ENCODE measurements at regions not wholly inside any gene's neighbourhood (a gene's known extent, or its start where the extent isn't known, plus 50 kb on each side); places are given as distances from the start of the nearest gene placed in this dataset.

DNA sequence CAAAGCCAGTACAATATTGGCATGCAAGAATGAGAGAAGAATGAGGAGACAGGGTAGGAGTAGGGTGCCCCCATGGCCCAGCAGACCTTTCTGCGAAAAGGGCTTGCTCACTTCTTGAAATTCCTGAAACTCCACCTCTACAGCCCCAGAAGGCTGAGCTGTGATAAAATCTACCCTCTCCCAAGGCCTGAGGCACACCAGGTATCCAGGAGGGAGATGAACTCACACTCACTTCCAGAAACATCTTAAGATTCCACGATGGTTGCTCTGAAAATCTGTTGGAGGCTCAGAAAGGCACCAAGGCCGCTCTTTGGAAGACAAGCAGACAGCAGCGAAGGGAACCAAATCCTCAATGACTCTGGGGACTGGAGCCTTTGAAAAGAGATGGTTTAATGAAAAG, 297.5 kb downstream of the UACA start:
- Mint-ChIP-seq H3K27ac (no peak overlapping the region), H3K9me3 (no peaks in the 10 kb centered on the region), H3K36me3 (no peaks in the 10 kb centered on the region), H3K27me3 (ENCODE audit: insufficient read depth, low read depth) (peaks cover 27% of the 10 kb centered on the region), H3K4me3 (no peak overlapping the region), H3K4me1 (peaks cover 22% of the 10 kb centered on the region)
- DNase-seq (ENCODE audit: low spot score), result no peak
- no peak overlapping the region for H3K4me3 ChIP-seq
- H4K20me1 ChIP-seq (ENCODE audit: low read depth), result no peaks in the 10 kb centered on the region
- H3K4me2 ChIP-seq, result no peak overlapping the region
- H3K27me3 ChIP-seq, result no peaks in the 10 kb centered on the region
- no peak overlapping the region for H3K27ac ChIP-seq
- no peaks in the 10 kb centered on the region for H3K9me3 ChIP-seq (ENCODE audit: low read depth)
- H3K36me3 ChIP-seq, result no peaks in the 10 kb centered on the region
- H3K4me1 ChIP-seq, result peaks cover 11% of the 10 kb centered on the region
- H3F3A ChIP-seq (ENCODE audit: low read depth), result no peaks in the 10 kb centered on the region
- H2AFZ ChIP-seq (replicated peaks), result no peak overlapping the region
- H3K9ac ChIP-seq, result no peak overlapping the region
- no peaks in the 10 kb centered on the region for H3K79me2 ChIP-seq (ENCODE audit: low read depth)
- TF ChIP-seq EZH2phosphoT487 (IDR thresholded peaks at IDR 0.05), result no peak
- no peak for TF ChIP-seq EZH2 (IDR thresholded peaks at IDR 0.05)
- no peak for TF ChIP-seq CTCF (IDR thresholded peaks at IDR 0.05)

DNA sequence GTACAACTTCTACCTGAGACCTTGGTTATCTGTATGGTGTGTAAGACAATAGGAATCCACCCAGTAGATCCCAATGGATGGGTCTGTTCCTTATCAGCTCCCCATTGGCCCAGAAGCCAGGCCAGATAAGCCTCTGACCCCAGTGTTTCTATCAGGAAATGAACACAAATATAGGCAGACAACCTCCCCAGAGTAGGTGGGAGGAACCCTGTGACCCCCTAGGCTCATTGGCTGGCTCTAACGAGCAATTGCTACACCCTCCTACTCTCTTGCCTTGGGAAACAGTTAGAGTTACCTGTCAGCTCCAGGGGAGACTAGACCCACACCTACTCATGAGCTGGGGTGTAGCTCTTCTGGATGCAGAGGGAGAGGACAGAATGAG, 299.9 kb downstream of the UACA start:
- Mint-ChIP-seq H3K4me3 (no peak overlapping the region), H3K27me3 (ENCODE audit: insufficient read depth, low read depth) (peaks cover 21% of the 10 kb centered on the region), H3K27ac (no peak overlapping the region)

DNA sequence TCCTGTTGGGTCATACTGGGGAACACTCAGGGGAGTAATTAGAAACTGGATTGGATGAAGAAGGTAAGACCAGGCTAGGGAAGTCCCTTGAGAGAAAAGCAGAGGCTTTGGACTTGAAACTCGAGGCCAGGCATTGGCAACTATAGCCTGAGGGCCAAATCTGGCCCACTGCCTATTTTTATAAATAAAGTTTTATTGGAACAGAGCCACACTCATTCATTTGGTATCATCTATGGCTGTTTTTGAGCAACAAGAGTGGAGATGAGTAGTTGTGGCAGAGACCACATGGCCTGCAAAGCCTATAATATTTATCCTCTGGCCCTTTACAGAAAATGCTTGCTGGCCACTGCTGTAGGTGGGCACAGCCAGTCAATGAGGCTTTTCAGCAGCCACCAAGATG, 301.4 kb downstream of the UACA start:
- no peaks in the 10 kb centered on the region for H3K9me3 ChIP-seq (ENCODE audit: low read depth)
- peaks cover 3% of the 10 kb centered on the region for H3K4me1 ChIP-seq
- H3K4me3 ChIP-seq, result no peak overlapping the region
- no peak overlapping the region for H3K27ac Mint-ChIP-seq
- no peak overlapping the region for H3K27ac ChIP-seq
- no peak overlapping the region for H3K4me3 Mint-ChIP-seq
- H2AFZ ChIP-seq (replicated peaks), result no peak overlapping the region
- no peaks in the 10 kb centered on the region for H4K20me1 ChIP-seq (ENCODE audit: low read depth)
- peaks cover 12% of the 10 kb centered on the region for H3K4me1 Mint-ChIP-seq
- peaks cover 20% of the 10 kb centered on the region for H3K27me3 Mint-ChIP-seq (ENCODE audit: insufficient read depth, low read depth)
- peaks cover 5% of the 10 kb centered on the region for H3F3A ChIP-seq (ENCODE audit: low read depth)
- no peaks in the 10 kb centered on the region for H3K79me2 ChIP-seq (ENCODE audit: low read depth)
- no peaks in the 10 kb centered on the region for H3K36me3 Mint-ChIP-seq
- no peak overlapping the region for H3K9ac ChIP-seq
- no peak for TF ChIP-seq CTCF (IDR thresholded peaks at IDR 0.05)
- TF ChIP-seq EZH2phosphoT487 (IDR thresholded peaks at IDR 0.05), result no peak
- TF ChIP-seq EZH2 (IDR thresholded peaks at IDR 0.05), result no peak
- no peak overlapping the region for H3K4me2 ChIP-seq
- no peaks in the 10 kb centered on the region for H3K36me3 ChIP-seq
- no peaks in the 10 kb centered on the region for H3K27me3 ChIP-seq
- DNase-seq (ENCODE audit: low spot score), result no peak
- H3K9me3 Mint-ChIP-seq, result no peaks in the 10 kb centered on the region

More for the DNA sequence above, 299.9 kb downstream of the UACA start:
- no peak overlapping the region for H3K9ac ChIP-seq
- no peaks in the 10 kb centered on the region for H3K9me3 Mint-ChIP-seq
- no peaks in the 10 kb centered on the region for H3K27me3 ChIP-seq
- H3K36me3 ChIP-seq, result no peaks in the 10 kb centered on the region
- no peak for TF ChIP-seq EZH2phosphoT487 (IDR thresholded peaks at IDR 0.05)
- TF ChIP-seq CTCF (IDR thresholded peaks at IDR 0.05), result no peak
- no peak for TF ChIP-seq EZH2 (IDR thresholded peaks at IDR 0.05)
- peaks cover 18% of the 10 kb centered on the region for H3K4me1 Mint-ChIP-seq
- no peaks in the 10 kb centered on the region for H3K36me3 Mint-ChIP-seq
- DNase-seq (ENCODE audit: low spot score), result no peak
- no peak overlapping the region for H3K4me3 ChIP-seq
- H4K20me1 ChIP-seq (ENCODE audit: low read depth), result no peaks in the 10 kb centered on the region
- H3K79me2 ChIP-seq (ENCODE audit: low read depth), result no peaks in the 10 kb centered on the region
- H3K9me3 ChIP-seq (ENCODE audit: low read depth), result no peaks in the 10 kb centered on the region
- peaks cover 3% of the 10 kb centered on the region for H3K4me1 ChIP-seq
- no peak overlapping the region for H2AFZ ChIP-seq (replicated peaks)
- no peak overlapping the region for H3K27ac ChIP-seq
- peaks cover 5% of the 10 kb centered on the region for H3F3A ChIP-seq (ENCODE audit: low read depth)
- no peak overlapping the region for H3K4me2 ChIP-seq
